Osteocyte (in vitro differentiated cells): ENCODE measurements at regions not wholly inside any gene's neighbourhood (a gene's known extent, or its start where the extent isn't known, plus 50 kb on each side); places are given as distances from the start of the nearest gene placed in this dataset.
A peak's percentile ranks its signal among the peaks of the same experiment; 100 is the strongest.
"Not testable (repeated sequence)": the region's sequence is repeated elsewhere in the genome, so short reads cannot be mapped to it uniquely, and the experiment has no call there.

Source experiments
- DNase-seq: peaks from one replicate; pipeline ENCODE4 v3.0.0; 2021; ENCODE audit warnings: mixed read lengths; ENCODE audit not compliant: unreplicated experiment; ENCODE audit errors: extremely low spot score
- H3K27ac Mint-ChIP-seq: one replicate; pipeline ENCODE4 v1.8.0; 2021; ENCODE audit warnings: mild to moderate bottlenecking, mixed read lengths; ENCODE audit not compliant: unreplicated experiment
- H3K27me3 Mint-ChIP-seq: one replicate; pipeline ENCODE4 v1.8.0; 2021; ENCODE audit warnings: mixed read lengths; ENCODE audit not compliant: unreplicated experiment
- H3K36me3 Mint-ChIP-seq: one replicate; pipeline ENCODE4 v1.8.0; 2021; ENCODE audit warnings: mixed read lengths; ENCODE audit not compliant: unreplicated experiment
- H3K4me1 Mint-ChIP-seq: one replicate; pipeline ENCODE4 v1.8.0; 2021; ENCODE audit warnings: mixed read lengths; ENCODE audit not compliant: unreplicated experiment
- H3K4me3 Mint-ChIP-seq: one replicate; pipeline ENCODE4 v1.8.0; 2021; ENCODE audit warnings: mild to moderate bottlenecking, moderate library complexity, mixed read lengths; ENCODE audit not compliant: unreplicated experiment
- H3K9me3 Mint-ChIP-seq: one replicate; pipeline ENCODE4 v1.8.0; 2021; ENCODE audit warnings: mixed read lengths; ENCODE audit not compliant: unreplicated experiment
- CTCF ChIP-seq: fragments of 200-600 bp; sonication (generic); IDR thresholded peaks from 2 replicates; pipeline ENCODE4 v1.5.0; 2021; ENCODE audit warnings: antibody characterized with exemption, mild to moderate bottlenecking, moderate library complexity

- H3K27ac Mint-ChIP-seq, H3K27me3 Mint-ChIP-seq, H3K9me3 Mint-ChIP-seq, H3K4me3 Mint-ChIP-seq, H3K4me1 Mint-ChIP-seq, H3K36me3 Mint-ChIP-seq, DNase-seq: not testable (repeated sequence)
Measured at GRCh38 chr11:94235772-94236171, 68.6 kb upstream of the IZUMO1R start.

- not testable (repeated sequence) for H3K4me1 Mint-ChIP-seq, H3K36me3 Mint-ChIP-seq, H3K4me3 Mint-ChIP-seq, H3K27ac Mint-ChIP-seq, DNase-seq, H3K27me3 Mint-ChIP-seq, H3K9me3 Mint-ChIP-seq
Measured at GRCh38 chr11:94236416-94236815, 68.0 kb upstream of the IZUMO1R start.

- H3K4me3 Mint-ChIP-seq, H3K27ac Mint-ChIP-seq, H3K4me1 Mint-ChIP-seq, H3K27me3 Mint-ChIP-seq, H3K36me3 Mint-ChIP-seq, H3K9me3 Mint-ChIP-seq: not testable (repeated sequence)
- DNase-seq = peak; percentile 94
Measured at GRCh38 chr11:94237447-94238153, 66.8 kb upstream of the IZUMO1R start.

- not testable (repeated sequence) for H3K9me3 Mint-ChIP-seq, H3K36me3 Mint-ChIP-seq, H3K27me3 Mint-ChIP-seq, H3K4me3 Mint-ChIP-seq, H3K4me1 Mint-ChIP-seq, H3K27ac Mint-ChIP-seq
- DNase-seq = peak; percentile 93
Measured at GRCh38 chr11:94238154-94238735, 66.1 kb upstream of the IZUMO1R start.

- H3K27me3 Mint-ChIP-seq, H3K4me1 Mint-ChIP-seq, H3K4me3 Mint-ChIP-seq, H3K36me3 Mint-ChIP-seq, DNase-seq, H3K27ac Mint-ChIP-seq, H3K9me3 Mint-ChIP-seq: not testable (repeated sequence)
Measured at GRCh38 chr11:94238774-94239173, 65.6 kb upstream of the IZUMO1R start.

GRCh38 chr11:94241896-94242295 is 62.5 kb upstream of the IZUMO1R start:
- no peaks in the 10 kb centered on the region for H3K27me3 Mint-ChIP-seq
- no peak for TF ChIP-seq CTCF
- peaks cover 5% of the 10 kb centered on the region for H3K4me1 Mint-ChIP-seq
- no peak overlapping the region for H3K4me3 Mint-ChIP-seq
- peak overlapping the region; percentile 32 for H3K27ac Mint-ChIP-seq
- peaks cover 4% of the 10 kb centered on the region for H3K9me3 Mint-ChIP-seq
- DNase-seq = no peak
- H3K36me3 Mint-ChIP-seq = no peaks in the 10 kb centered on the region

GRCh38 chr11:94243571-94244515 is 60.5 kb upstream of the IZUMO1R start:
- DNase-seq = no peak
- H3K27ac Mint-ChIP-seq = no peak overlapping the region
- TF ChIP-seq CTCF = no peak
- H3K36me3 Mint-ChIP-seq = no peaks in the 10 kb centered on the region
- H3K9me3 Mint-ChIP-seq = peaks cover 4% of the 10 kb centered on the region
- H3K4me3 Mint-ChIP-seq = no peak overlapping the region
- H3K4me1 Mint-ChIP-seq = peaks cover 5% of the 10 kb centered on the region
- no peaks in the 10 kb centered on the region for H3K27me3 Mint-ChIP-seq
